Breast epithelium (tissue), 3 donors: ENCODE measurements at regions not wholly inside any gene's neighbourhood (a gene's known extent, or its start where the extent isn't known, plus 50 kb on each side); places are given as distances from the start of the nearest gene placed in this dataset.

Experiments
- CTCF ChIP-seq, 3 donors: fragments of 450-650 bp; IDR thresholded peaks; one replicate each; pipeline ENCODE4 v1.5.1; 2016 to 2017; ENCODE audit warnings: antibody characterized with exemption in 3 of 3, mild to moderate bottlenecking in 3 of 3, moderate library complexity in 3 of 3
- POLR2AphosphoS5 ChIP-seq, 3 donors: sonication (generic); formaldehyde crosslinking; IDR thresholded peaks; one replicate each; pipeline ENCODE4 v1.6.1; 2017; ENCODE audit warnings: antibody characterized with exemption in 3 of 3

- TF ChIP-seq CTCF (IDR thresholded peaks at IDR 0.05): no peak
- no peak for TF ChIP-seq POLR2AphosphoS5 (IDR thresholded peaks at IDR 0.05)
Observed at GRCh38 chr6:169069356-169069755, 184.3 kb downstream of the THBS2 start.
